GM19025 (cell line): ENCODE measurements at regions not wholly inside any gene's neighbourhood (a gene's known extent, or its start where the extent isn't known, plus 50 kb on each side); places are given as distances from the start of the nearest gene placed in this dataset.

Experiments
- ATAC-seq: cut with Tn5 transposase; IDR thresholded peaks from one replicate; pipeline ENCODE4 v1.9.1; 2021; ENCODE audit warnings: mild to moderate bottlenecking, low read depth, moderate library complexity; ENCODE audit not compliant: unreplicated experiment

DNA sequence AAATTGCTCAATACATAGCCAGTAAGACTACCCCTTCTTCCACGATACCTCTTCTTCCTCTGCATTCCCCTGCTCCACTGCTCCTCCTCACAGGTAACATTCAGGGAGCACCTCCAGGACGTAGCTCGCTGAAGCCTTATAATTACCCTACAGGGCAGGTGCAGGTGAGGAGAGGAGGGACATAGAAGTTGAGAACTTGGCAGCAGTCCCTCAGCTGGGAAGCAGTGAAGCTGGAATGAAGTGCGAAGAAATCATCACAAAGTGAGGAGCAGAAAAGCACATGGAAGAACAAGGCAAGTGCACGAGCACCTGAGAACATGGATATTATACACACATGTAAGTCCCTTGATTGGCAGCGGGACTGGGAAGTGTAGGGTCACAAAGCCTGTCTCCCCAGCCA is 118.2 kb downstream of the HSD17B3 start:
- no peak for ATAC-seq

DNA sequence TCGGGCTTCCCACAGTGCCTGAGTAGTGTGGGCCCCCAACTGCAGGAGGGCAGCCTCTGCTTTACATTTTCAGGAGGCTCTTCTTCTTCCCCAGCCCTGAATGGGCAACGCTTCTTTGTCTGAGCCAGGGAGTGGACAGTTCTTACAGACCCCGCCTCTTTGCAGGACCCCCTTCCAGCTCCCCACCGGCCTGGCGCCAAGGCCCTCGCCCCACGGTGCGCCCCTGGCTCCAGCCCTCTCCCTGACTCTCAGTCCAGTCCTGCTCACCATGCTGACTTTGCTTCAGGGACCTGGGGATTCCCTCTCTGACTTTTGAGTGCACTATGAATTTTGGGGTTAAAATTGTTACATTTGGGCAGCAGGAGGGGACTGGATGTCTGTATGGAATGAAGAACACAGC is 123.8 kb downstream of the HSD17B3 start:
- ATAC-seq, result no peak

DNA sequence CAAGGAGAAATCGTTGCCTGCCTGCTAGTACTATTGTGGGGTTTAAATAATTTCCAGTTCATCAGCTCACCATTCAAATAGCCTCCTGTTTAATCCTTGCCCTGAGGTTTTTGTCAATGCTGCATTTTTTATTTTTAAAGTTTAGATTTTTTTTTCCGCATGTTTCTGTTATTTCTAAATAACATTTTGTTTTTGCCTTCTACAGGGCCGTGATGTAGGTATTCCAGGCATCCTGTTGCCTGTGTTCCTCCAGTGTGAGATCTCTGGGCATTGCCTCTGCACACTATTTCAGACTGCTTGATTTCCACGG is 124.3 kb downstream of the HSD17B3 start:
- ATAC-seq, result no peak

DNA sequence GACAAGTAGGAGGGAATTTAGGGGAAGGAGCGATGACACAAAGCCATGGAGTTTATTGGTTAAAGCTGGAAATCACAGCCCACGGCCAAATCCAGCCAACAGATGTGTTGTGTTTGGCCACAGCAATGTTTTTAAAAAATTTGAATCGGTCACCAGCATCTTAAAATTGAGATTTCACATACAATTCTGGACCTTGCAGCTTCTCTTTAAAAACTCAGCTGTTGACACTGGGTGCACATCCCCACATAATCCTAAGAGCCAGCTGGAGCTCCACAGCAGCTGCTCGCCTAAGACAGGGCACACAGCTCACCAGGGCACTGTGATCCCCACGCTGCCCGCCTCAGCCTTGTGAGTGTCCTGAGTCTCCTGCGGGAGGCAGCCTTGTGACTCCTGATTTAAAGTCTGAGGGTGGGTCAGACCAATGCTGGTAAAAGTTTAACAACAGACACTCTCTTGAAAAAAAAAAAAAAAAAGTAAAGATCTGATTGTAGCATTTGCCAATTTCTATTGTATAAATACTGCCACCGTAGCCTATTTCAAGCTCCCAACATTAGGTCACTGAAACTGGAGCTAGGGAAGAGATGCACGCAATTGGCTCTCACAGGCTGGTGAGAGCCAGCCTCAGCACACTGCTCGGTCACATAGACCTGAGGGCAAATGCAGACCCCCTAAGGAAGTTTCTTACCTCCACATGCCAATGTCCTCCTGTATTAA is 124.8 kb downstream of the HSD17B3 start:
- ATAC-seq, result no peak

DNA sequence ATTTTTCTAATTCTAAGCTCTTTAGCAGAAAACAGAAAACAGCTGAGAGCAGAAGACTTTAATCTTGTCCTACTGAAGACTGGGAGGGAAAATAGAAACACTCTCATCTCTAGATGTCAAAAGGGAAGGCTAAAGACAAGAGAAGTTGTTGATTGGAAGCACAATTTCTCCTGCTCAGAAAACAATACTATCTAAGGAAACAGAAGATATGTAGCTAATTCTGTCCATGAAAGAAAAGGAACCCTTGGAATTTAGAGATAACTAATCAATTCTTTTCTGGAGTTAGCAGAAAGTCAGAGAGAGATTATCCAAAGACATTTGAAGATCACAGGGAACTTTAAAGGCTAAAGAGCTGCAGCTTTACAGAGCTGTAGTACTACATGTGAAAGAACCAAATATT is 126.2 kb downstream of the HSD17B3 start:
- no peak for ATAC-seq

DNA sequence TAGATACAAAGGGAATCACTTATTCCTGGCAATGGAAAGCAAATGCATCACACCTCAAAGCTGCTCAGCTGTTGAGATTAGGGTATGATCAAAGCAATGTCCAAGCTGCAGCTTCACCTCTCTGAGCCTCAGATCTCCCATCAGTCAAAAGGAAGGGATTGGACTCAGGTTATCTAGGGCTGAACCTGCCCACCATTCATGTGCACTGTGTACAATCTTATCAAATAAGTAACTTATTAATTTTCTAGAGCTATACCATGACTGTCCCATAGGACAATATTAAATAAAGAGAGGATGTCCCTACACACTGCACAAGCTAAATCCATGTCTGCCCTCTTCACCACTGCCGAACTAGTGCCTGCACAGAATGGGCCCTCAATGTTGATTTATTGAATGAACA is 127.0 kb downstream of the HSD17B3 start:
- no peak for ATAC-seq

DNA sequence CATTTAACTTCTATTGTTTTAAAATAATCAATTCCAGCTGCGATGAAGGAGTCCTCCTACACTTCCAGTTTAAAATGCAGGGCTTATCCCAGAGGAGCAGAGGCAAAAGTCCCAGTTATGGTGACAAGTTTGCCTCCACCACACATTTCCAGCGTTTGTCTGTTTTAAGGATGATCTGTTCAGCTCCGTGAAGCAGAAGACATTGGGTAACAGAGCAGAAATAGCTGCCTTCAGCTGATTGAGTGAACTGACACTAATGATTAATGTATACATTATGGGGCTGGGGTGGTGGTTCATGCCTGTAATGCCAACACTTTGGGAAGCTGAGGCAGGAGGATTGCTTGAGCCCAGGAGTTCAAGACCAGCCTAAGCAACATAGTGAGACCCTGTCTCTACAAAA is 127.6 kb downstream of the HSD17B3 start:
- ATAC-seq, result no peak

DNA sequence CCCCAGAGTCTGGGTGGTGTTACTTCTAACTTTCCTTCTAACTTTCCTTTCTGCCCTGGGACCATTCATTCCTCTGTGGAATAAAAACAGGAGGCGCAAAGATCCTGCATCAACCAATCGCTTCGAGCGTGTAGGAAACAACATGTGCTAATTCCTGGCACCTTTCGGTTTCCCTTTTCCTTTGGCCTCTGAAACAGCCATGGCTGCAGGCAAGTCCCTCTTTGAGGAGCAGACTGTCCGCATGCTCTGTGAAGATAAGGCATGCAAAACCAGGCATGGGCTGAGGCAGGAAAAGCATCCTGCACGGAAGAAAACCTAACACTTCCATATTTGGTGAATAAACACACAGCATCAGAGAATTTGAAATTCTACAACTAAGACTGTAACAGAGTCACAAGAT is 128.3 kb downstream of the HSD17B3 start:
- no peak for ATAC-seq

DNA sequence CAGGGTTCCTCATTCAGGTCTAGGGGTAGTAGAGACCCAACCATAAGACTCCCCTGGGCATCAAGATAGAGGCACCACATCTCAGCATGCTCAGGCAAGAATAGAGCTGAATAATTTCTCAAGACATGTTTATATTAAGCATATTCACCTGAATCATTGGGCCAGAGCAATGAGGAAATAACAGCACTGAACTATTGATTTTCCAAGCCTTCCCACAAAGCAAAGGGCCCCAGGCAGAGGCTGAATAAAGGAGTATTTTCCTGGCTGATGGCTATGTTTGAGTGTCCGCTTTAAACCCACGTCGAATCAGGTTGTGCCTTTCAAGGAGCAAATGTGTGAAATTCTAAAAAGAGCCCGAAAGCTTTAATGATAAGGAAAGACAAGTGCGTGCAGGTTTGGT is 129.2 kb downstream of the HSD17B3 start:
- ATAC-seq, result no peak

DNA sequence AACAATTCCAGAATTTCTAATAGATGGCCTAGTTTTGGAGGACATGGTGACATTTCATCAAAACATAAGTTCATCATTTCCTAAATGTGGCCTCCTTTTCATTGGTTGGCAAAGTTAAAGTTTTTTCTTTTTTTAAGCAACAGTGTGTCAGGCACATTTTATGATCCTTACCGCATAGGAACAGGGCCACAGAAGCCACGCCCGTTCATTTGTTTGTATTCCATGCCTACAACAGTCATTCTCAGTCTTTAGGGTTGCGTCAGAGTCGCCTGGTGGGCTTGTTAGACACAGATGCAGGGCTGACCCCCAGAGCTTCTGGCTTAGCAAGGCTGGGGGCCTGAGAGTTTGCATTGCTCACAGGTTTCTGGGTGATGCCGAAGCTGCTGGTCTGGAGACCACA is 130.2 kb downstream of the HSD17B3 start:
- no peak for ATAC-seq

DNA sequence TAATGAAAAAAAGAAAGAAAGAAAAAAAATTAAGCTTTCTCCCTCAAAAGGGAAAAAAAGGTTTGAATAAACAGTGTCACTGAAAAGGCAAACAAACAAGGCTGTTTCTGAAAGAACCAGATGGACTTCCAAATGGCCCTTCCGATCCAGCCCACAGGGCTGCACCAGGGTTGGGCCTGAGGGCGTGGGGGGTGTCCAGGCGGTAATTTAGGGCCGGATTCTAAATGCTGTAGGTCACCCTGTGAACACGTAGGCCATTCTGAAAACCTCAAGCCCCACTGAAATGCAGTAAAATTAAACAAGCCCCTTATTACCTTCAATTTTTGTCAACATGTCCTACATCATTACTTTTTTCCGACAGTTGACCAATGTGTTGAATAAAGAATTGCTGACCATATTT is 132.1 kb downstream of the HSD17B3 start:
- ATAC-seq, result no peak

DNA sequence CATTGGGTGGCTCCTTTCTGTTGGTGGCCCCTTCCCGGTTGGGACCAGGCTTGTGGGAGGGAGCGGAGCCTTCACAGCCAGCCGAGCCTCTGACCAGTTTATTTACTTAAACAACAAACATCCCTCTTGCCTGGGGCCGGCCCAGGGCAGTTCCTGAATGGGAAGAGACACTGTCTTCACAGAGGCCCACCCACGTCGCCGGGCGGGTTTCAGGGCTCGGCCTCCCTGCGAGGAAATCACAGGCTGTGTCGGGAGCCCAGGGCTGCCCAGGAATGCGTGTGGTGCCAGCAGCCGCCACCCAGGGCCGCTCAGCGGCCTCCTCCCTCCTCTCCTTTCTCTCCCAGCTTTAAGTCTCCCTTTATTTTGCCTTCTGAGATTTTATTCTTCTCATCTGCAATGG is 132.5 kb downstream of the HSD17B3 start:
- no peak for ATAC-seq

DNA sequence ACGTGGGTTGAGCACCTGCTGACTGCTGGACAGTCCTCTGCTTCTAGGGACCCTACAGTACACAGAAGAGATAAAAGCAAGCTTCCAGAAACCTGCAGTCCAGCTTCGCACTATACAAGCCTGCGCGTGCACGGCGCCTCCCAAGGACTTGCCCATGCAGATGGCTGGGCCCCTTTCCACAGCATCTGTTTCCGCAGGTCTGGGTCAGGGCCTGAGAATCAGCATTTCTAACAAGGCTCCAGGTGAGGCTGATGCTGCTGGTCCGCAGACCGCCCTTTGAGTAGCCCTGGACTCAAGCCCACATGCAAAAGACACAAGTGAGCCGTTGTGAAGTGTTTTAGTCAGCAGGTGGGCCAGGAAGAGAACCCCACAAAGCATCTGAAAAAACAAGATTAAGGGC is 133.1 kb downstream of the HSD17B3 start:
- ATAC-seq, result no peak

DNA sequence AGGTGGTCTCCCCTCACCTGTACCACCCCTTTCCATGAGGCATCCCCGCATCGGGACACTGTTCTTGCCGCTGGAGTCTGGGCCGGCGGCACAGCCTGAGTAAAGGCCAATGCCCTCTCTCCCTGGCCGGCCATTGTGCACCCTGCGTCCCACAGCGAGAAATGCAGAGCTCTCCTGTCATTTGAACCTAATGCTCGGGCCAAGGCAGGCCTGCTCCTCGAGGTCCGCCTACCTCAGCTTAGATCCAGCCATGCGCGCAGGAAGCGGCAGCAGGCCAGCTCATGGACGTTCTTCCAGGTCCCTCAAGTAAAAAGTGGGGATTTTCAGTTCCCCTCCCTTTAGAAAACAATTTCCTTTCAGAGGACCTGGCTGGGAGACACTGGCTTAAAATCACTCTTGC is 135.0 kb downstream of the HSD17B3 start:
- no peak for ATAC-seq

DNA sequence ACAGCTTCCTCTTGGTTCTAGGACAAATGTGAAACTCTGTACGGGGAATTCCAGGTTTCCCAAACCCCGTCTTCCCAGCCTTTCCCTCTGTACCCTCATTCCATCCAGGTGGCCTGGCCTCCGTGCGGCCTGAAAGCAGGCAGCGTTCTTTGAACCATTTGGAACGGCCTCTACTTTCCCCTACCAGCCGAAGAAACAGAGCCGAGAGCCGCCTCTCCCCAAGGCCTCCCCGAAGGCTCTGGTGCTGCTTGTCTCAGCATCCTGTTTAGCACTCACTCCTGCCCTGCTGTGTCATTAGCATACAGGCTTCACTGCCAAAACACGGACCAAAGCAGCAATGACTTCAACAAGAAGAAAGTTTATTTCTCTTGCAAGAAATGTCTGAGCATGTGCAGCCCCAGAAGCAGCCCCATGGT is 137.7 kb downstream of the HSD17B3 start:
- no peak for ATAC-seq

DNA sequence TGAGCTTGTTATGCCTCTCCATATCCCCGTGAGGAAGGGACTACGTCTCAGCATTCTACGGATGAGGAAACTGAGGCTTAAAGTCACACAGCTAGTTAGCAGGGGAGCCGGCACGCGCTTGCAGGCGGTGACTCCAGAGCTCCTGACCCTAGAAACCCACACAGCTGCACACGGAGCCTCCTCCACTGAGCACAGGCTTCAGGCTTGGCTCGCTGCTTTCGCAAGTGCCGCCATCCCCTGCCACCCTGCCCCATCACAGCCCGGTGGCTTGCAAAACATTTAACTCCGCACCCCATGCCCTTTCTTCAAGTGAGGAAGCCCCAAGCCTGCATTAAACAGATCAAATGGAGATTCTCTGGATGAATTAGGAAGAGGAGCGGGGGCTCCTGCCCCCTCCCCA is 138.3 kb downstream of the HSD17B3 start:
- no peak for ATAC-seq

DNA sequence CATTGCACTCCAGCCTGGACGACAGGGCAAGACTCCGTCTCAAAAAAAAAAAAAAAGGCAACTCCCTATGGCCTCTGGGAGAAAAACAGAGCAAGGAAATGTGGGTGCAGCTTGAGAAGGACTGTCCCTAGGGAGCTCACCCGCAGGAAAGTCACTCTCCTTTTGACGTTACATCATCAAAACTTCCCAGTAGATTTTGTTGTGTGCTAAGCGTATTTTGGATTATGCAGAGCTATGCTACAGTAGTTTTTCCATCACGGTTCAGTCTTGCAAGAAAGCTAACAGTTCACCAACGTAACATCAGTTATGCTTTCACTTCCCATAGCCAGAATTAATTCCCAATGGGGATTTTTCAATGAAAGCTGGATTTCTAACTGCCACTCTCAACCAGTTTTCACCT is 138.8 kb downstream of the HSD17B3 start:
- ATAC-seq, result no peak

DNA sequence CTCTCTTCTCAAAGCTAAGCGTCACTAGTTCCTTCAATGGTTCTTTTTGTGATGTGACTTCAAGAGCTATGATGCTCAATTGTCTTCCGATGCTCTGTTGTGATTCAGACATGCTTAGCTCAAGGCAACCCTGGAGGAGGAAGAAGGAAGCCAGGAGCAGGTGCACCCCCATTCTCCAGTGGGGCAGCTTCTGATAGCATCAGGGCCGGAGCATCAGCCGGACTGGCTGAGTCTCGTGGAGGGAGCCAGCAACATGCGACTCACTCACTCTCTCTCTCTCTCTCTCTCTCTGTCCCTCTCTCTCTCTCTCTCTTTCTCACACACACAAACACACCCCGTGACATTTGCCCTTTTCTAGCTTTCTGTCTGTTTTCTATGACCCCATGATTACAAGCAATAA is 140.2 kb downstream of the HSD17B3 start:
- ATAC-seq, result no peak

DNA sequence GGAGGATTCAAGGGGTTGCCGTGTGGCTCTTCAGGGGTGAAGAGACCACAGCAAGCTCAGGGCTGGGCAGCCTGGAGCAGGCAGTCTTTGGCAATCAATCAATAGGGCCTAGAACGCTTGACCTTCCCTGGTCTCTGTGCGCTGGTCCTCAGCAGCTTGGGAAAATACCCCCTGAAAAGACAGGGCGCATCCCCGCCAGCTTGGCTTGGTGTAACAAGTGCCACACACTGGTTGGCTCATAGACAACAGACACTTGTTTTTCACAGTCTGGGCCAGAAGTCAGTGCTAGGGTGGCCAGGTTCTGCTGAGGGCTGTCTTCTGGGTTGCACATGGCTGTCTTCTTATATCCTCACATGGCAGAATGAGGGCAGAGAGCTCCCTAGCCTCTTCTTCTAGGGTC is 141.1 kb downstream of the HSD17B3 start:
- no peak for ATAC-seq

DNA sequence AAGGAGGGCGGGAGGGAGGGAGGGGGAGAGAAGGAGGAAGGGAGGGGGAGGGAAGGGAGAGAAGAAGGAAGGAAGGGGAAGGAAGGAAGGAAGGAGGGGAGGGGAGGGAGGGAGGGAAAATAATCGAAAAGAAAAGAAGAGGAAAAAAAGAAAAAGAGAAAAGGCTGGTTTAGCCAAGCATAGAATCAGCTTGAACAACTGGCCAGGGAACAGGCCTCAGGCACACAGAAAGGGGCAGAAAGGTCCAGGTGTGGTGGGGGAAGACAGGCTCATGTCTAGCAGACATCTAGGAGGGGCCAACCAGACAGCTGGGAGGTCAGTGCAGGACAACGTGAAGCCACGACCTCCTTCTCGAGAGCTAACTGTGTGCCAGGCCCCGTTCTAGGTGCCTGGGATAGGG is 141.8 kb downstream of the HSD17B3 start:
- ATAC-seq, result no peak

DNA sequence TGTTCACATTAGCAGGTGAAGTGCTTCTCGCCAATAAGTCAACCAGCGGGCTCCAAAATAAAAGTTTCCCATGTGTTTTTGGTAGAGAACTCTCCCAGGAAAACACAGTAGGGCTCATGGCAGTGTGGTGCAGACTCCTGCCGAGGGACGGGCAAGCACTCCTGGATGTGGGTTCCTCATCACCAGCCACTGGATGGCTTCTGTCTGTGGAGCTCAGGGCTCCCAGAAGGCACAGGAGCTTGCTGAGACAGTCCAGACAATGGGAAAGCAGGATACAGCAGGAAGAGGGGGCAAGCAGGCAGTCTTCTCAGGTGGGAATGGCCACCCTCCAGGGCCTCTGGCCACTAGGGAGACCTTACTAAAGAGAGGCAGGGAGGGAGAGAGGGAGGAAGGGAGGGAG is 142.4 kb downstream of the HSD17B3 start:
- no peak for ATAC-seq

DNA sequence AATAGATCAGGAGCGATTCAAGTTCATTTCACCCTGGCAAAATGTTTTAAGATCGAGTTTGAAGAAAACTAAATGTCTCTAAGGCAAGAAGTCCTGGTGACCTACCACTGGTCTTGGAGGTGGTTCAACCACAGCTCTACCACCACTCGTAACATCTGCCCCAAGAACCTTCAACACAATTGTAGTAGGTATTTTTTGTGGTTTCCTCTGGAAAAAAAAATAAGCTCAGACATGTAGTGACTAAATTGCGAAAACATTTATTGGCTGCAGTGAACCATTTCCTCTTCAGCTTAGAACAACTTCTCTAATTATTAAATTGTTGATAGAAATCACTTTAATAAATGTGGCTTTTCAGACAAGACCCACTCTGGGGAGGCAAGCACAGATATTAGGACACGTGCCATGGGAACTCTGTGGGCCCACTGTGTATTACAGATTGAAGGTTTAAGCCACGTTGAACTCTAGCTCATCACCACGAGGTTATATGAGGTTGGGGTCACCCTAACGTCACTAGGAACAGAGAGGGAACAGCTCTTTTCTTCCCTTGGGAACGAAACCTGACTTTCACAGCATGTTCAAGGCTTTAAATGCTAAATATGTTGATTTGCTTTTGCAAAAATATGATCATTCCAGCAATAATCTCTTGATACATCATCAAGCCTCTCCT is 142.9 kb downstream of the HSD17B3 start:
- no peak for ATAC-seq

DNA sequence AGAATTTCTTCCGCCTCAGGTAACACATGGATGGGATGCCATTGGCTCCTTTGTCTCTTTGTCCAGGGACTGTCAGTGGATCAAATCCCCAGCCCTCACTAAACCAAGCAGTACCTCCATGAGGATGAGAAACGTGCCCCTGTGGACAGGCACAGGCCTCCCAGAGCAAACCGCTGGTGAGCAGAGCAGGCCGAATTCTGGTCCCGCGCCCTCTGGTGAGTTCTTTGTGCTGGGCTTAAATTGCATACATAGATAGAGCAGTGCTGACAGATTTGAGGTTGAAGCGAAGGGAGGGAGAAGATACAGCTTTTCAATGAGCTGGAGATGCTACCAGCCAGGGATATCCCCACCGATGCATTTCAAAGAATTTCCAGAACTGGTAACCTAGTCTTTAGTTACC is 143.8 kb downstream of the HSD17B3 start:
- no peak for ATAC-seq
